ENCODE measurements at regions not wholly inside any gene's neighbourhood (a gene's known extent, or its start where the extent isn't known, plus 50 kb on each side); places are given as distances from the start of the nearest gene placed in this dataset.
"Not testable (repeated sequence)": the region's sequence is repeated elsewhere in the genome, so short reads cannot be mapped to it uniquely, and the experiment has no call there.

DNA sequence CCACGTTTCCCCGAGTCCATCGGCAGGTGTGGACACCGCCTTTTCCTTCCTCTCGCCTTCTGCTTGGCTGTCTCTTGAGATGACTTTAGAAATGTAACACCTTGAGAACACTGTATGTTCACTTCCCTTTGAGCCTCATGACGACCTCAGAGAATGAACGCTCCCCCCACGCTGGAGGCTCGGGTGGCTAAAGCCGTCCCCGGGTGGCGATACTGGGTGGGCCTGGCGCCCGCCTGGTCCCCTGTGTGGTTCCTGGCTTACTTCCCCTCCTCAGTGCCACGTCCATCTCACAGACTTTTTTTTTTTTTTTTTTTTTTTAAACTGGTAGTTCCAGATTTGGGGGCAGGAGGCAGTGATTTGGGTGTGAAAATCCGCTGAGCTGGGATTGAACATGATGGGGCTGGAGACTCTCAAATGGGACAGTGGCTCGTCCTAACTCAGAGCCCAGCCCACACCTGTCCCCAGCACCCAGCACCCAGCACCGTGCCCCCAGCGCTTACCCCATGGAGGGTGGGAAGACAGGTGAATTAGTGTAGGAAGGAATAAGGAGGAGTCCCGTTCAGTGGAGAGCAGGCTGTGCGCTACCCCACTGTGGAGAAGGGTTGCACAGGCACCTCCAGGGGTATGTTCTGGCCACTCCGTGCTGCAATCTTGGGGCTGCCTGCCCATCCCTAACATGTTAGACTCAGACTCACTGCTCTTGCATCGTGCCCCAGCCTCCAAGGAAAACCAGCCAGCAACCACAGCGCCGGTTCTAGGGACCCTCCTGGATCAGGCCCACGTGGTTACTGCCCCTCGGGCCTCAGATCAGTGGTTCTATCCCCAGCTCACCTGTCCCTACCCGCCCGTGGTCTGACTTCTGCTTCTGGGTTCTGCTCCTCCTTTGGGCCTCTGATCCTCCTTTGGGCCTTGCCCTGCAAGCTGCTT, 174.0 kb downstream of the ASB1 start:
- no peak for DNase-seq

DNA sequence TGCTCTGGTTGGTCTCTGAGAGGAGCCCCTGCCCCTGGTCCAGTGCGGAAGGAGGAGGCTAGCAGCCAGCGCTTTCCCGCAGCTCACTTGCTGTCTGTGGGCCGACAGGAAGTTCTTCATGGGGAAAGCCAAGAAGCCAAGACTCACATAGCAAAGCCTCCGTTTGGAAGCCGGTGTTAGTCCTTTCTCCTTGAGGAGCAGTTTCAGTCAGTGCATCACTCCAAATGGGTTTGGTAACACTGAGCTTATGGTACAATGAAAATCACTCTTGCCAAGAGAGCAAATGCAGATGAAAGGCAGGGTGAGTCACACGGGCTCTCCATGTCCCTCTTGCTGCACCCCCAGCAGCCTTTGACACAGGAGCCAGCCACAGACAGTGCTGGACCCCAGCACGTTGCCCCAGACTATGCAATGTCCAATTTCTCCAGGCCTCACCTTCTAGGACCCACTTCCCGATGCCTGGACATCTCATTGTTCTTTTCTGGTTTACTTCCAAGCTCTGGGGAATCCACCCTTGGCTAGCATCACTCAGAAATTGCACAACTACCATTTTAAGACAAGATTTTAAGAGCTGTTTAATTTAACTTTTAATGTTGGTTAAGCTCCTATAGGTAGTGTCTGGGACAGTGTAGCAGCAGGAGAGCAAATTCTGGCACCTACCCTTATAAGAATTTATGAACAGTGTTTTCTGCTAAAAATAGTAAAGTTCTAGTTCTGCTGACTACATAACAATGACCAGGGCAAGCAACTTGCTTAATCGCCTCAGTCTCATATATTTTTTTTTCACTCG, 174.9 kb downstream of the ASB1 start:
- peak; percentile 42 for DNase-seq

DNA sequence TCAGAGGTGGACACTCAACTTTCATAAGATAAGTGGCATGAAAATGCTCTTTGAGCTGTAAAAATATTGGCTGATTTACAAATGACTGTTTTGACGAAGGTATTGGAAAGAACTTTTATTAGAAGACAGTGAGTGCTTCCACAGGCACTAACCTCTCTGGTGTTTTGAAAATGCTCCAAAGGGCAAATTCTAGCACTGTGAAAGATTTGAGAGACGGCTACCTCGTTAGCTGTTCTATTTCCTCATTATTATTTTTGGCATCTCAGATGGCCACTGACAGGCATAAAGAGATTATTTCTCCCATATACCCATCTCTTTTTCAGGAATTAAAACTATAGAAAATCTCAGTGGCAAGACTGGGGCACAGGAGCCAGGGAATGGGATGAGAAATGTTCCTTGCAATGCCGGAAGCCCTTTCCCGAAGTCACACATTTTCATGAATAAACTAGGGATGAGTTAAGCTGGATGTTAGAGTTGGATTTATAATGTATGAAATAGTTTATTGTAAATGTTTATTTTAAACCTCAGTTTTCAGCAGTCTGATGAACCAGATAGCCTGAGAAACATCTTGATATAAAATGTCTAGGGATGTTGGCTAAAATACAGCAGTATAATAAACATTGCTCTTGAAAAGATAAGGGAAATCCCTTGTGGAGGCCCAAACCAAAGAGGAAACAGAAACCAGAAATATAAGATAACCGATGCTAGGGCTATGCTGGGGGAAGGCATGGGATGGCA, 175.7 kb downstream of the ASB1 start:
- no peak for DNase-seq

DNA sequence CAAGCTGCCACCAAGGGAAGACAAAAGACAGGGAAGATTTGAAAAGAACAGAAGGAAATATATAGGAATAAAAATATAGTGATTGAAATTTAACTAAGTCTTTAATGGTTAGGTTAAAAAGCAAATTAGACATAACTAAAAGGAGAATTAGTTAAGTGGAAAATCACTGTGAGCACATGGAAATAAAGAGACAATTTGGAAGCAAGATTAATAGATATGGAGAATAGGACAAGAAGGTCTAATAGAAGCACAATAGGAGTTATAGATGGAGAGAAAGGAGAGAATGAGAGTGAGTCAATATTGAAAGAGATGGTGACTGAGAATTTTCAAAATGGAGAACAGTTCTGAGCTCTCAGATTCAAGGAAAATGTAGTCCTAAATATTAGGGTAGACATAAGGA, 176.9 kb downstream of the ASB1 start:
- no peak for DNase-seq

DNA sequence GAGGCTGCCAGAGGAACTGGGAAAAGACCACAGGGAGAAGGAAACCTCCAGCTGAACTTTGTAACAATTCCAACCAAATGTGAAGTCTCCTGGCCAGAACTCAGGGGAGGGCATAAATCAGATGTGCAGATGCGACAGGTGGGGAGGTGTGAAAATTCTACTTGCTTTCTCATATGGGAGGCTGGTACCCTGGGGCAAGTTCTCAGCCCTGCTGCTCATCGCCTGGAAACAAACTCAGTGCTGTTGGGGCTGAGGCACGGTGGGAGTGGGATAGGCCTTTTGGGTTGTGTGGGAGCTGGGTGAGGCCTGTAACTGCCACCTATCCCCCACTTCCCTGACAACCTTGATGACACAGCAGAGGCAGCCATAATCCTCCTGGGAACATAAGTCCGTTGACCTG, 179.6 kb downstream of the ASB1 start:
- DNase-seq, result no peak

DNA sequence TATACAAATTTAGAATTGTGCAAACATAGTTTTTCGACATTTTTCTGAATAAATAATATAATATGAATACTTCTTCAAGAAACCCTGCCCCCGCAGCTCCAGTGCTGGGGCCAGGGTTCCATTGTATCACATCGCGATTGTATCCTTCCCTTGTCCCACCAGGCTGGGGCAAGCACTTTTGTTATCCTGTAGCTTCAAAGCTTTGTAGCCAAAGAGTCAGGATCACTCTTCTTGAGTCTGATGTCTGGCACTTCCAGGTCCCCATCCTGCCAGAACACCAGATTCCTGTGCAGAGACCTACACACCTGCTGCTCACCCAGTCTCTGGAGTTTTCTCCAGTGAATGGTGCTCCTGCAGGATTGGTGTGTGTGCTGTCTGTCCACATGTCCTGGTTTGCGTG, 186.9 kb downstream of the ASB1 start:
- DNase-seq, result no peak

DNA sequence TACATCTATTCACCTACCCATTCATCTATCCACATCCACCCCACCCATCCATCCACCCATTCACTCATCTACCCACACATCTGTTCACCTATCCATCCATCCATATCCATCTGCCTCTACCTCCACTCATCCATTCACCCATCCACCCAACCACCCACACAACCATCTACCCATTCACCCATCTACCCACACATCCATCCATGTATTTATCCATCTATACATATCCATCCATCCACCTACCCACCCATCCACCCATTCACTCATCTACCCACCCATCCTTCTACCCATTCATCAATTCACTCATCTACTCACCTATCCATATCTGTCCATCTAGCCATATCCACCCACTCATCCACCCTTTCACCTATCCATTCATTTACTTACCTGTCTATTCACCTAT, 187.6 kb downstream of the ASB1 start:
- DNase-seq, result no peak

DNA sequence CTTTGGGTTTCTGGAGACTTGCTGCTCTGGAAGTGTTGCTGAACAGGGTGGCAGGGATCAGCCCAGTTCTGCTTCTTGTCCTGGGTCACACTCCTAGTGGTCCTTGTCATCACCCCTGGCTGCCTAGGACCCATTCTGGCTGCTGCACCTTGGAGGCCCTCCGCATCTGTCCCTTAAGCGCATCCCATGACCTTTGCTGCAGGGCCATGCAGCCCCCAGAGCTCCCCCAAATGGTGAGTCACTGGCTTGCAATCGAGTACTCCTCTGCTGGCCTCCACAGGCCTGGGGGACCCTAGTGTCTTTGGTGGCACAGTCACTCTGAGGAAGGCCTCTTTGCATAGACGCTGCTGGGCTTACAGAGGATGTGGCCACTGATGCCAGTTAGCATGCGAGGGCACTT, 188.5 kb downstream of the ASB1 start:
- DNase-seq, result no peak

DNA sequence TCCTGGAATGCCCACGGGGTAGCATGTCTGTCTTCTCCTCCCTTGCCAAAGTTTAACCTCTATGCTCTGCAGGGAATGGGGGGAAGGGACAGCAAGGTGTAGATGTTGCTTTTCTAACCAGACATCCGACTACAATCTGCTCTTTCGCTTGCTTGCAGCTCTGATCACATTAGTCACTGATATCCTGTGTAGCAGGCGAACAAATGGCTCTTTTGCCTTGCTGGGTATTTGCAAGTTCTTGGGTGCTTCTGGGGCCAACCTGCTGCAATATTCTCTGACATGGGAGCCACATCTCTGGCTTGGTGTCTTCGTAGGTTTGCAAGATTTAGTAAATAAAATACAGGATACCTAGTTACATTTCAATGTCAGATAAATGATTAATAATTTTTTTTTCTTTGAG, 190.0 kb downstream of the ASB1 start:
- no peak for DNase-seq

DNA sequence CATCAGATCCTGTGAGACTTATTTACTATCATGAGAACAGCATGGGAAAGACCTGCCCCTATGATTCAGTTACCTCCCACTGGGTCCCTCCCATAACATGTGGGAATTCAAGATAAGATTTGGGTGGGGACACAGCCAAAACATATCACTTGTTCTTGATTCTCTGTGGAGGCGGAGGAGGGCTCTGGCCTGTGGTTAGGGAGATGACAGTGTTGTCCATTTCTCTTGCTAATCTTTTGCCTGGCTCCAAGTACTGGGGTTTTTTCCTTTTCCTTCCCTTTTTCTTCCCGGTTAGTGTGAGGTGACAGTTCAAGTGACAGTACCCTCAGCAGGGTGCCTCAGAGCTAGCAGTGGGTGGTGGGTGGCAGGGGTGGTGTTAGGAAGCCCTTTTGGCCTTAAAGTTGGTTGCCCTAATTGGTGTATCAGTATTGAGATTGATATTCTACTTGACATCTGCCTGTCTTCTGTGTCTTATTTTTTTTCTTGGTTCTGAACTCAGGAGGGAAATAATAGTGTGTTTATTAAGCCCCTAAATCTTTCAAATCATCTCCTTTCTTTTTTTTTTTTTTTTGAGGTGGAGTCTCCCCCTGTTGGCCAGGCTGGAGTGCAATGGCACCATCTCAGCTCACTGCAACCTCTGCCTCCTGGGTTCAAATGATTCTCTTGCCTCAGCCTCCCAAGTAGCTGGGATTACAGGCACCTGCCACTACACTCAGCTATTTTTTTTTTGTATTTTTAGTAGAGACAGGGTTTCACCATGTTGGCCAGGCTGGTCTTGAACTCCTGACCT, 192.0 kb downstream of the ASB1 start:
- not testable (repeated sequence) for DNase-seq

DNA sequence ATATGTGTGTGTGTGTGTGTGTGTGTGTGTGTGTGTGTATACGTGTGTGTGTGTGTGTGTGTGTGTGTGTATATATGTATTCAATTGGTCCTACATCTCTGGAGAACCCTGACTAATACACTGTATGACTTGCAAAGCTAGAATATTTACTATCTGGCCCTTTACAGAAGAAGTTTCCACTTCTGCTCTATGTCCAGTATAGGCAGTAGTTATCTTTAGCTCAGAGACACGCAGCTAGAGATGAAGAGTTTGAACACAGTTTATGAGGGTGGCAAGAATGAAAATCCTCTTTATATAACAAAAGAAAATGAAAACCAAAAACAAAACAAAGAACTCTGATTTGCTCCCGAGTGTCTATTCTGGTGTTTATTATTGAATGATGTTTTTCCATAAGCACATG, 201.2 kb downstream of the ASB1 start:
- DNase-seq, result no peak

DNA sequence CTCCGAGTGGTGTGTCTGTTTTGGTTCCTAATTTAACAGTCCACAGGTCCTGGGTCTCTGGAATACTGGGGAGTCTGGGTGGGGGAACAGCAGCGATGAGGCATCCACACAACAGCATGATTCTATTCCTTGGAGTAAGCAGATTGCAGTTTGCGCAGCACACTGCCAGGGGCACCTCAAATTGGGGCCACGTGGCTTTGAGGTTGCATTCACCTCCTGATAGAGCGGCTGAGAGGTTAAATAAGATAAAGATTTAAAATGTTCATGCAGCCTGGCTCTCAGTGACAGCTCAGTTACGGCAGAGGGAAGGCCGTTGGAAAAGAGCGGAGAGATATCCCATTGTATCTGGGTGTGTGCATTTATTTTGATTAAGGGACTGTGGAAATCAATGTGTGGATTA, 202.3 kb downstream of the ASB1 start:
- no peak for DNase-seq

DNA sequence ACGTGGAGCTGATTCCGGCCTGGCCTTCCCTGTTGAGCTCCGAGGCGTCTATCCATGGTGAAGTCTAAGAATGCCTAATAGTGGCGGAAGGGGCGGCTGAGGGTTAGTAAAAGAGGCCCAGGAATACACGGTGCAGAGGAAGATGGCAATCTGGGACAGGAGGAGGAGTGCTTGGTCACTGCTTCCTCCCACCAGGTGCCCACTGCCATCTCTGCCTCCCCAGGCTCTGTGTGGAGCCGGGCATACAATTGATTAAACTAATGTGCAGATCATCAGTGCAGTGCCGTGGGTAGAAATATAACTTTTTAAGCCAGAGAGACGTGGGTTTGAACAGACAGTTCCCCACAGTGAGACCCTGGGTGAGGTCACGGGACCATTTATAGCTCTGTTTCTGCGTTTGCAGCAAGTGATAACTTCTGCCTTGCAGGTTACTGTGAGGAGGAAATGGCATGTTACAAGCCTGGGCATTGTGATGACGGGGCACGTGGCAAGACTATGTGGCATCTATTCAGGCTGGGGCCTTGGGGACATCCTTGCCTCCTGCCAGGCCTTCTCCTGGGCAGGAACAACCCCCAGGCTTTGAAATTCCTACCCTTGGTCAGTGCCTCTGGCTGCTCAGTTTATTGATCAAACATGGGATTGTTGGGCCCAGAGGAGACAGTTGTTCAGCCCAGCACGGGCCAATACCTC, 204.9 kb downstream of the ASB1 start:
- DNase-seq, result no peak

DNA sequence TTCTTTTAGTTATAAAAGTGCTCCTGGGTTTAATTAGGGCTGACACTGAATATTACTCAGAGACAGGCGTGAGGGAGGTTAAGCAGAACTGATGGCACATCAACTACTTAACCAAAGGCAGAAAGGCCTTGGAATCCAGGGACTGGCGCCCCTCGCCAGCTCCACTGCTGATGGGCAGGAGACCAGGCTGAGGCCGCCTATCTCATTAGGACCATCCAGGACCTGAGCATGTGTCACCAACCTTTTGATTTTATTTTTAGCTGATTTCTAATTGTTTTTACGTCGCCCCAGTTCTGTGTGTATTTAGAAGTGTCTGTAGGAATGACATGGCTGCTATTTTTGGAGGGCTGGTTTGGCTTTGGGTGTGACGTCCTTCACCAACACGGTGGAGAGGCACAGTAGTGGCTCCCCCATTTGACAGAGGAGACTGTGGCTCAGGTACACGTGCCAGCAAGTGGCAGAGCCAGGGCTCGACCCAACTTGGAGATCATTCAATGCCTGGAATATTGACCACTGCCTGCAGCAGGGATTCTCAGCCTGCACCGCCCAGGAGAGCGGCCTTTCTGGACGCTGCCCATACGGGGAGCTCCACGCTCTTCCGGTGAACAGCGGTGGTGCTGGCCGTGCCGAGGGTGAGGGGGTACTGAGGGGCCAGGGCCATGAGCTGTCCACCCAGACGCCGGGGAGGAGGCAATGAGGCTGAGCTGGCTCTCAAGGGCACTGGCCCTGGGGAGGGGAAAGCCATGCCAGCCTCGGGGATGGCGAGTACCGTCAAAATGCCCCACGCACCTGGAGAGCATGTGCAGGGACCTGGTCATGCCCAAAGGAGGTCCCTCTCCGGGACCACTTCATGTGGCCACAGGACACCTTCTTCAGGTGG, 205.7 kb downstream of the ASB1 start:
- no peak for DNase-seq

DNA sequence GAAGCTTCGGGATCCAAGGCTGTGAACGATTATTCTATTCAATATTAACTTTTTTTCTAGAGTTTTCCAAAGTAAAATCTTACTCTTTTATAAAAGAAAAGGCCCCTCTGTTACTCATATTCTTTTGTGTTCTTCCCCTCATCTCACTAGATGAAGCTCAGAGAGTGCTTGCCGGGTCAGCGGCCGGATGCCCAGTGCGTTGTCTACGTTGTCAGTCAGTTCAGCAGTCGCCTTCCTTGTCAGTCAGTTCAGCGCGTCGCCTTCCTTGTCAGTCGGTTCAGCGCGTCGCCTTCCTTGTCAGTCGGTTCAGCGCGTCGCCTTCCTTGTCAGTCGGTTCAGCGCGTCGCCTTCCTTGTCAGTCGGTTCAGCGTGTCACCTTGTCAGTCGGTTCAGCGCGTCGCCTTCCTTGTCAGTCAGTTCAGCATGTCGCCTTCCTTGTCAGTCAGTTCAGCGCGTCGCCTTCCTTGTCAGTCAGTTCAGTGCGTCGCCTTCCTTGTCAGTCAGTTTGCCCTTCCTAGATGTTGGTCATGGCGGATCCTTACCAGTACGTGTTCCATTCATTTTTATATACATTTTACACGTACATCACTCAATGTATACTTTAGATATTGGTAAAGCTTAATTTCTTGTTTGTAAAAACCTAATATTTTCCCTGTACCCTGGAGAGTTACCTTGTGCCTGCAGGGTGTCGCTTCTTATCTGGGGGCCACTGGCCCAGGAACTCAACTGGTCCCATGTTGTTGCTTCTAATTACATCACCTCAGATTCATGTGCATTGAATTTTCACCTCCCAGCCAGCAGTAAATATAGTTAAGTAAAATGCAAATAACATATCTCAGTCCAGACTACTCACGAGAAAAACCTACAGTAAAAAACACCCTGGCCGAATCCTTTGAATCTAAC, 206.9 kb downstream of the ASB1 start:
- no peak for DNase-seq

DNA sequence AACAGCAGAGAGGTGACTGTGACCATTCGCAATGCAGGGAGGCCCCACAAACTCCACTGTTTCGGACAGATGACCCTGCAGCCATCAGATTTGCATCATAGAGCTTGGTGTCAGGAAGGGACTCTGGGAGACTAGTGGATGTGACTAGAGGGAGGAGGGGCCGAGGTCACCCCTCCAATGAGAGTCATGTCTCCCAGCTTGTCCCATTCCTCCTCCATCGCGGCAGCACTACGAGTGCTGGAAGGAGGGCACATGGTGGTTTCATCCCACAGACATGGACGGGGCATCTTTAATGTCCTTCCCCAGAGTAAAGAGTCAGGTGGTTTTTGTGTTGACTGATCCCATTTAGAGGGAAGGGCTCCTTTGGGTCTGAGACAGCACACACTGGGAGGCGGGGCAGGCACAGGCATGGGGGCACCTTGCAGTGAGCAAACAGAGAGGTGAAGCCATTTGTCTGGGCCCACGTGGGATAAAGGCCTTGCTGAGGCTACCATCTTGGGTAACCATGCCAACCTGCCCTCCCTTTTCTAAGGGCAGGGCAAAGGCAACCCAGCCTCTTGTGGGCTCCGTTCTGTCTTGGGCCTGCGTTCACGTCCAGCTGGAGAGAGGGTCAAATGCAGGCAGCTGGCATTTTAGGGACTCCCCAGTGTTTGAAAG, 208.1 kb downstream of the ASB1 start:
- no peak for DNase-seq

DNA sequence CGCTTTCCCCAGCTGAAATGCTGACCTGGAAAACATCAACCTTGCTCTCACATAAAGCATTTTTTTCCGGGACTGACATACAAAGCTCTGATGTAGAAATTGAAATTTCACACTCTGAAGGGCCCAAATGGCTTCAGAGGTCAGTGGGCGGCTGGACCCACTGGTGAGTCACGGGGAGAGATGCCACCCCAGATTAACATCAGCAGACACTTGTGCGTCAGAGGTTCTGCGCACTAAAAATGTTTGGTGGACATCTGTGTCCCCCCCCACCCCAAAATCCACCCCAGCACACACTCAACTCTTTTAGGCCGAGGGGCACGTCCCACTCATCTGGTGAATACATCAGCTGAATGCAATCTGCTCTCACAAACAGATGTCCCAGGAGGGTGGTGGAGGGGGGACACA, 208.9 kb downstream of the ASB1 start:
- DNase-seq, result peak; percentile 38

DNA sequence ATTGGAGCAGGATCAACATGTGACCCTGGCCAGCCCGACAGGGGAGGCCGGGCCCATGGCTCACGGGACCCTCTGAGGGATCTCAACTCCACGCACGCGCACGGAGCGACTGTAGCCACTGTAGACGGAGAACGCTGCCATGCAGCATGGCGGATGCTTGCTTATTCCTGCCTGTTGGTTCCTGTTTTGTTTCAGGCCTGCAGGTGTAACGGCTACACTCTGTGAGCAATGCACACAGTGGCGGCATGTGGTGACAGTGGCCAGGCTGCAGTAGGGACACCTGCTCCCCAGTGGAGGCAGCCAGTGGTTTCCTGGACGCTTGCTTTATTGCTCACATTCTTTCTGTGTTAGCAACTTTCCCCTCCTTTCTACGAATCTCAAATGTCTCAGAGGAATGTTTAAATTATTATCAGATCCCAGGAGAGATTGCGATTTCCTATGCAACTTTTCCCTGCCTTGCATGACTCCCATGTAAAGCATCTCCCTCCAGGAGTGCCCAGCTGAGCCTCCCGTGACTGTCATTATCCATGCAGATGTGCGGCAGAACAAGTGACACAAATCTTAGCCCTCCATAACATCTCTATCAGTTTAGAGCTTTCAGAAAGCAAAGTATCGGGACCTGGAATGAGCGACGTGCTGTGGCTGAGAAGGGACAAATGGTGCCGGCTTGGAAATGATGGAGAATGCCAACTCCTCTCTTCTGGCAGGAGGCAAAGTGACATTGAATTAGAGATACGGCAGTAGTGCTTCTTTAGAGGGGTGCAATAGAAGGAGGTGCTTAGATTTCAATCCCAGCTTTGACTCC, 209.7 kb downstream of the ASB1 start:
- DNase-seq, result peak; percentile 84

All from fibroblast of skin of abdomen (primary cell).